ENCODE measurements at regions not wholly inside any gene's neighbourhood (a gene's known extent, or its start where the extent isn't known, plus 50 kb on each side); places are given as distances from the start of the nearest gene placed in this dataset.
"Not testable (repeated sequence)": the region's sequence is repeated elsewhere in the genome, so short reads cannot be mapped to it uniquely, and the experiment has no call there.

DNA sequence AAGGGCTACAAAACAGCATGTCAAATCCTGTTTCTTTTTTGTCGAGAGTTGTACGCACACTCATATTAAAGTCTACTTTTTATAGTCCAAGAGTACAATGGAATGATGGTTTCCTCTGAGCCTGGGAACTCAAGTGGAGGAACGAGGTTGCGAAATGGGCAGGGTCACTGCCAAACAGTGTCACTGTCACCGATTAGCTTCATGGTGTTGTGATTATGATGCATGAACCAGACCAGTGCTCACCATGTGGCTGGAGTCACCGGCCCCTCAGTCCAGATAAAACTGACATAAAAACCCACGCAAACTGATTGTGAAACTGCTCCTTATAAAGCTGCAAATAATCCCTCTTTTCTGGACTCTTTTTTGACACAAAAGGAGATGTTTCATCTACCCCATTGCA is 122.0 kb downstream of the COPS8 start:
- TF ChIP-seq, protein P1, sequence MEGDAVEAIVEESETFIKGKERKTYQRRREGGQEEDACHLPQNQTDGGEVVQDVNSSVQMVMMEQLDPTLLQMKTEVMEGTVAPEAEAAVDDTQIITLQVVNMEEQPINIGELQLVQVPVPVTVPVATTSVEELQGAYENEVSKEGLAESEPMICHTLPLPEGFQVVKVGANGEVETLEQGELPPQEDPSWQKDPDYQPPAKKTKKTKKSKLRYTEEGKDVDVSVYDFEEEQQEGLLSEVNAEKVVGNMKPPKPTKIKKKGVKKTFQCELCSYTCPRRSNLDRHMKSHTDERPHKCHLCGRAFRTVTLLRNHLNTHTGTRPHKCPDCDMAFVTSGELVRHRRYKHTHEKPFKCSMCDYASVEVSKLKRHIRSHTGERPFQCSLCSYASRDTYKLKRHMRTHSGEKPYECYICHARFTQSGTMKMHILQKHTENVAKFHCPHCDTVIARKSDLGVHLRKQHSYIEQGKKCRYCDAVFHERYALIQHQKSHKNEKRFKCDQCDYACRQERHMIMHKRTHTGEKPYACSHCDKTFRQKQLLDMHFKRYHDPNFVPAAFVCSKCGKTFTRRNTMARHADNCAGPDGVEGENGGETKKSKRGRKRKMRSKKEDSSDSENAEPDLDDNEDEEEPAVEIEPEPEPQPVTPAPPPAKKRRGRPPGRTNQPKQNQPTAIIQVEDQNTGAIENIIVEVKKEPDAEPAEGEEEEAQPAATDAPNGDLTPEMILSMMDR (IDR thresholded peaks at IDR 0.05; ENCODE audit: low read depth, low read length) = no peak
- no peak overlapping the region for H3K4me3 ChIP-seq (replicated peaks in 1 of 2; ENCODE audit: low read depth in 2 of 2, low read length in 2 of 2)
- peak; percentile 81 to 97 for DNase-seq (ENCODE audit: low read depth in 2 of 2)

DNA sequence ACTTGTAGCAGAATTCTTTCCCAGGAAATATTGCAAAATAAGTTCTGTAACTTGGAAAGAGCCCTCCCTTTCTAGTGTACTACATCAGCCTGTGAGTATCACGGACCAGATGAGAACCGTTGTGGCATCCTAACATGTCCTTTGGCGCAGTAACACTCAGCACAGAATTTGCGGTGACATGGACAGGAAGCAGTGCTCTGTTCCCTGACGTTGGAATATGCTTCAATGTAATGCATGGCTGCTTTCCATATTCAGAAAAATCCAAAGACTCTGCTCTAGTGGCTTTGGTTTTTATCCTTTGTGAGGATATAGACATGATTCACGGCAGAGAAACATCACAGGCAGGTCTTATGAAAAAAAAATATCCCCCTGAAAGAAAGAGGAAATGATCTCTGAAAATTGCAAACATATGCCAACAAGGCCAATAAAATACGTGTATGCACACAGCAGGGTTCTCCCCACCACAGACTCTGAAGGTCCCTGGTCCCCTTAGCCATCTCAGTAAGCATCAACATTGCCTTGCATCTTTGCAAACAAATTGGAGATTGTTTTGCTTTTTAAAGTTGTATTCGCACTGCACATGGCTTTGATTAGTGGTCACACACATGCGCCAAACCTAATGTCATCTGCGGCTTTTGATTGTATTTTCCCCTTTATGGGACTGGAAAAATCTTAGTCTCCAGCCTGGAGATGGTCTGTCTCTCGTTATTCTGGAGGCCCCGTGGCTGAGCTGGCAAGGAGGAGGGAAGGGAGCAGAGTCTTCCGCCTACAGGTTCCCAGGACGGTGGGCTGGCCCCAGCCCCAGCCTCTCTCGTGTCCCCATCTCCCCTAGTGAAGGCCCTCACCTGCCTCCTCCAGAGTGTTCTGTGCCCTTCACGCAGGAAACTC is 122.9 kb downstream of the COPS8 start:
- DNase-seq (ENCODE audit: low read depth in 2 of 2) = peak; percentile 89 to 96
- TF ChIP-seq, protein P1 (IDR thresholded peaks at IDR 0.05; ENCODE audit: low read depth, low read length) = no peak
- no peak overlapping the region for H3K4me3 ChIP-seq (replicated peaks in 1 of 2; ENCODE audit: low read depth in 2 of 2, low read length in 2 of 2)

DNA sequence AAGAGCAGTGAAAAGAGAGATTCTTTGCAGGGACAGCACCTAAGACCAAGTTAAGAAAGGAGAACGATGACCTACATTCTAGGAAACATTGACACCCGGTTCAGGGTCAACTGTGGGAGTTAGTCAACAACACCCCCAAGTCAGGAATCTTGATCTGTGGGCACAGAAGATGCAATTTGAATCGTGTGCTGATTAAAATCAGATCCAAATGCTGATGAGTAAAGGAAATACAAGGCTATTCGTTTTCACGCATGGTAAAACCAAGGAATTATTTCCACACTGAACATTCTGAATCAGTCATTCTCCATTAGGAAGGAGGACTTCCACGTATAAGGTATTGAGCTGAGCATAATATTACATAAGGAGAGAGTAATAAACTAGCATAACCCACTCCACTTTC is 124.2 kb downstream of the COPS8 start:
- DNase-seq (ENCODE audit: low read depth in 2 of 2) = no peak
- TF ChIP-seq, protein P1 (IDR thresholded peaks at IDR 0.05; ENCODE audit: low read depth, low read length) = no peak
- H3K4me3 ChIP-seq (replicated peaks in 1 of 2; ENCODE audit: low read depth in 2 of 2, low read length in 2 of 2) = no peak overlapping the region

DNA sequence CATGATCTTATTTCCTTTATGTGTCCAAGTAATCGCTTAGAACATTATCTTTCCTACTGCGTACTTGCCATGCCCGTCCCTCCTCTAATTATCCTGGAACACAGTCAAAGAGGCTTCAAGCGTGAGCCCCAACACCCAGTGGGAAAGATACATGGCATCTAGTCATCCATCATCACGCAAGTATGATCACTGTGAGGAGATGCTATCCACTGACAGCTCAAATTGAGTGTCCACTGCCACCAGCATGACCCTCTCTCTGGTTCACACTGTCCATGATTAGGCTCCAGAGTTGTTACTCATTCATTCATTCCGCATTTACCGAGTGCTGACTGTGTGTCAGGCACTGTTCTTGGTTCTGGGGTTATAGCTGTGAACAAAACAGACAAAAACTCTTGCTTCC is 124.6 kb downstream of the COPS8 start:
- no peak overlapping the region for H3K4me3 ChIP-seq (replicated peaks in 1 of 2; ENCODE audit: low read depth in 2 of 2, low read length in 2 of 2)
- no peak for DNase-seq (ENCODE audit: low read depth in 2 of 2)
- TF ChIP-seq, protein P1 (IDR thresholded peaks at IDR 0.05; ENCODE audit: low read depth, low read length) = no peak

DNA sequence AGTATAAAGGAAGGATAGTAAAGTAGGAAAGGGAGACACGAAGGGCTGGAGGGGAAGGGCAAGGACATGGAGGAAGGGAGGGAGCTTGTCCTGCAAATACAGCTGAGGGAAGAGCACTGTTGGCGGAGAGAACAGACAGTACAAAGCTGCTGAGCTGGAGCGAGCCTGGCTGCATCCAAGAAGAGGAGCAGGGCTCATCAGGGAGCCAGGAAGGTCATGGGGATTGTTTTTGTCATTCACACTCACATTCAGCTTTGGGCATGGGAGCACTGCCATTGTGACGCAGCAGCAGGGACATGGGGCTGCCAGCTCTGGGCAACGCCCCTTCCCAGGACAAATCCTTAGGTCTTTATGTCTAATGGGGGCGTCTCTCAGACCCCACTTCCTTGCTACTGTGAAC is 125.1 kb downstream of the COPS8 start:
- no peak for DNase-seq (ENCODE audit: low read depth in 2 of 2)
- TF ChIP-seq, protein P1 (IDR thresholded peaks at IDR 0.05; ENCODE audit: low read depth, low read length) = no peak
- no peak overlapping the region for H3K4me3 ChIP-seq (replicated peaks in 1 of 2; ENCODE audit: low read depth in 2 of 2, low read length in 2 of 2)

DNA sequence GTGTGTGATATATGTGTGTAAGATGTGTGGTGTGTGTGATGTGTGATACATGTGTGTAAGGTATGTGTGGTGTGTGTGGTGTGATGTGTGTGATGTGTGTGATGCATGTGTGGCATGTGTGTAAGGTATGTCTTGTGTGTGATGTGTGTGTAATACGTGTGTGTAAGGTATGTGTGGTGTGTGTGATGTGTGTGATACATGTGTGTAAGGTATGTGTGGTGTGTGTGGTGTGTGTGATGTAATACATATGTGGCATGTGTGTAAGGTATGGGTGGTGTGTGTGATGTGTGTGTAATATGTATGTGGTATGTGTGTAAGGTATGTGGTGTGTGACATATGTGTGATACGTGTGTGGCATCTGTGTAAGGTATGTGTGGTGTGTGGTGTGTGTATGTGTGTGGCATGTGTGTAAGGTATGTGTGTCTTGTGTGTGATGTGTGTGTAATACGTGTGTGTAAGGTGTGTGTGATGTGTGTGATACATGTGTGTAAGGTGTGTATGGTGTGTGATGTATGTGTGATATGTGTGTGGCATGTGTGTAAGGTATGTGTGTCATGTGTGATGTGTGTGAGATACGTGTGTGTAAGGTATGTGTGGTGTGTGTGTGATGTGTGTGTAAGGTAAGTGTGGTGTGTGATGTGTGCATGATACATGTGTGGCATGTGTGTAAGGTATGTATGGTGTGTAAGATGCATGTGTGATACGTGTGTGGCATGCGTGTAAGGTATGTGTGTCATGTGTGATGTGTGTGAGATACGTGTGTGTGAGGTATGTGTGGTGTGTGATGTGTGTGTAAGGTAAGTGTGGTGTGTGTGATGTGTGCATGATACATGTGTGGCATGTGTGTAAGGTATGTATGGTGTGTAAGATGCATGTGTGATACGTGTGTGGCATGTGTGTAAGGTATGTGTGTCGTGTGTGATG is 126.9 kb downstream of the COPS8 start:
- DNase-seq (ENCODE audit: low read depth in 2 of 2); H3K4me3 ChIP-seq (replicated peaks in 1 of 2; ENCODE audit: low read depth in 2 of 2, low read length in 2 of 2): not testable (repeated sequence)
